ENCODE measurements at regions not wholly inside any gene's neighbourhood (a gene's known extent, or its start where the extent isn't known, plus 50 kb on each side); places are given as distances from the start of the nearest gene placed in this dataset.

GRCh38 chr5:89458332-89458656 lies 575.3 kb upstream of the MEF2C start:
- H3K4me3 ChIP-seq (replicated peaks; ENCODE audit: insufficient read depth, low read length) = no peak overlapping the region
- no peak for TF ChIP-seq POLR2AphosphoS5 (IDR thresholded peaks at IDR 0.05; ENCODE audit: low read depth)
- TF ChIP-seq REST (IDR thresholded peaks at IDR 0.05; ENCODE audit: insufficient replicate concordance, low read depth) = no peak
- TF ChIP-seq GABPA (IDR thresholded peaks at IDR 0.05; ENCODE audit: low read depth) = no peak
- TF ChIP-seq CTCF (IDR thresholded peaks at IDR 0.05; ENCODE audit: insufficient read depth, low read length) = no peak
- no peak for TF ChIP-seq SPI1 (IDR thresholded peaks at IDR 0.05; ENCODE audit: borderline replicate concordance, low read depth)
- H3K27ac ChIP-seq (replicated peaks) = no peak overlapping the region
- no peak for DNase-seq (ENCODE audit: low read depth in 1 of 2, low spot score in 1 of 2)
- H3K27me3 ChIP-seq (ENCODE audit: insufficient read depth, poor library complexity, severe bottlenecking) = no peaks in the 10 kb centered on the region

GRCh38 chr5:89457411-89458331 lies 574.7 kb upstream of the MEF2C start:
- DNase-seq (ENCODE audit: low read depth in 1 of 2, low spot score in 1 of 2) = no peak
- H3K27ac ChIP-seq (replicated peaks) = no peak overlapping the region

More at GRCh38 chr5:89457411-89458331, 574.7 kb upstream of the MEF2C start:
- TF ChIP-seq REST (IDR thresholded peaks at IDR 0.05; ENCODE audit: insufficient replicate concordance, low read depth) (no peak), CTCF (IDR thresholded peaks at IDR 0.05; ENCODE audit: insufficient read depth, low read length) (no peak), POLR2AphosphoS5 (IDR thresholded peaks at IDR 0.05; ENCODE audit: low read depth) (no peak), GABPA (IDR thresholded peaks at IDR 0.05; ENCODE audit: low read depth) (no peak), SPI1 (IDR thresholded peaks at IDR 0.05; ENCODE audit: borderline replicate concordance, low read depth) (no peak)
- H3K4me3 ChIP-seq (replicated peaks; ENCODE audit: insufficient read depth, low read length) = no peak overlapping the region
- no peaks in the 10 kb centered on the region for H3K27me3 ChIP-seq (ENCODE audit: insufficient read depth, poor library complexity, severe bottlenecking)
